Glomerular visceral epithelial cell (primary cell): ENCODE measurements at regions not wholly inside any gene's neighbourhood (a gene's known extent, or its start where the extent isn't known, plus 50 kb on each side); places are given as distances from the start of the nearest gene placed in this dataset.
A peak's percentile ranks its signal among the peaks of the same experiment; 100 is the strongest.
"Not testable (repeated sequence)": the region's sequence is repeated elsewhere in the genome, so short reads cannot be mapped to it uniquely, and the experiment has no call there.

Source experiments
- DNase-seq: peaks from one replicate; pipeline ENCODE4 v3.0.0-alpha.2; 2016; ENCODE audit errors: extremely low spot score

GRCh38 chr7:68238204-68238805, 1241.7 kb downstream of the TYW1 start:
- no peak for DNase-seq

GRCh38 chr7:68243128-68243527, 1246.5 kb downstream of the TYW1 start:
- no peak for DNase-seq

- DNase-seq: no peak
These were observed 1247.8 kb downstream of the TYW1 start for GRCh38 chr7:68244389-68244788.

DNA sequence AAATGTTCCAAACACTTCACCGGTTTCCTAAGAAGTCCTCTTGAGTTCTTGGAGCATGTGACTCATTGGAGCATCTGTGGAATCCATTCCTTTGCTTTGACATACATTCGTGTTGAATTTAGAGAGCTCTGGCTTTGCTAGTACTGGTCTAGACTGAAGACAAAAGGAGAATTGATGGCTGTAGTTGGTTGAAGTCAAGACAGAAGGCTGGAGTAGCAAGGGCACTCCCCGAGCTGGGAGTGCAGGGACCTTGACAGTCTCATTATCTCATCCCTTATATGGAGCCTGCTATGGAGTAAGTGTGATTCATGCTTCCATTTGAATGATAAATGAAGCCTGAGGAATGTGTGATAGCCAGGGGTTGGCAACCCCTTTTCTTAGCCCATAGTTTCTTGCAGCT, 1249.1 kb downstream of the TYW1 start:
- DNase-seq: no peak

DNA sequence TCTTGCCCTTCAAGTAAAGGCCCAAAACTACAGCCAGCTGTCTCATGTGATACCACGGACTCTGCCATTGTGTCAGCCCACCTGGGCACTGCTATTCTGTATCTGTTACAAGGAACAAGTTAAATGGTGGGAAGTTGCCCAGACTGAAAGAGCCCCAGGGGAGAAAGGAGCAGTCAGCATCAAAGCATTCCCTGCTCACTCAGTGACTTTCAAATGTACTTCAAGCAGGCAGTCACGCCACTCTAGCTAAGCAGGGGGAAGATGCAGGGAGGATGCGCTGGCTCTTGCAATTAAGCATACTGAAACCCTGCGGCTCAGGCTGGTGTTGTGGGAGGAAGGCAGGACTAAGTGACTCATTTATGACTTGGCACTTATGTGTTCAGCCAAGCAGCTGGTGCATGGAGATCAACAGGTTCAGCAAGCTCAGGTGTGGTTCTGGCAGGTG, 1249.6 kb downstream of the TYW1 start:
- no peak for DNase-seq

GRCh38 chr7:68247126-68247525, 1250.5 kb downstream of the TYW1 start:
- DNase-seq: no peak

- DNase-seq: no peak
These were observed 1250.9 kb downstream of the TYW1 start for GRCh38 chr7:68247571-68247970.

- DNase-seq: no peak
These were observed 1252.3 kb downstream of the TYW1 start for GRCh38 chr7:68248973-68249372.

DNA sequence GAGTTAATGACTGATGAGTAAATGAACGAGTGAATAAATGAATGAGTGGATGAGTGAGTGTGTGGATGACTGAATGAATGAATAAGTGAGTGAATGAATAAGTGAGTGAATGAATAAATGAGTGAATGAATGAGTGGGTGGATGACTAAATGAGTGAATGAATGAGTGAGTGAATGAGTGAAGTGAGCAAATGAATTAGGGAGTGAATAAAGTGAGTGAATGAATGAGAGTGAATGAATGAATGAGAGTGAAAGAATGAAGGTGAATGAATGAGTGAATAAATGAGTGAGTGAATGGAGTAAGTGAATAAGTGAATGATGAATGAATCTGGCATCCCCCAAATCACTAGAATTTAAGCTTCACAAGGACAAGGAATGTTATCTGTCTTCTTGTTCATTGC, 1253.0 kb downstream of the TYW1 start:
- DNase-seq: no peak

GRCh38 chr7:68250143-68250542, 1253.5 kb downstream of the TYW1 start:
- no peak for DNase-seq

DNA sequence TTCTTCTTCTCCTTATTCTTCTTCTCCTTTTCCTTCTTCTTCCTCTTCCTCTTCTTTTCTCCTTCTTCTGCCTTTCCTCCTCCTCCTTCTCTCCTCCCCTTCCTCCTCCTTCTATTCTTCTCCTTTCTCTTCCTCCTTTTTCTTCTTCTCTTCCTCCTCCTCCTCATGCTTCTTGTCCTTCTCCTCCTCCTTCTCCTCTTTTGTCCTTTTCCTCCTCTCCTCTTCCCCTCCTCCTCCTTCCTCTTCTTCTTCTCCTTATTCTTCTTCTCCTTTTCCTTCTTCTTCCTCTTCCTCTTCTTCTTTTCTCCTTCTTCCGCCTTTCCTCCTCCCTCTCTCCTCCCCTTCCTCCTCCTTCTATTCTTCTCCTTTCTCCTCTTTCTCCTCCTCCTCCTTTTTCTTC, 1258.2 kb downstream of the TYW1 start:
- DNase-seq: not testable (repeated sequence)

DNA sequence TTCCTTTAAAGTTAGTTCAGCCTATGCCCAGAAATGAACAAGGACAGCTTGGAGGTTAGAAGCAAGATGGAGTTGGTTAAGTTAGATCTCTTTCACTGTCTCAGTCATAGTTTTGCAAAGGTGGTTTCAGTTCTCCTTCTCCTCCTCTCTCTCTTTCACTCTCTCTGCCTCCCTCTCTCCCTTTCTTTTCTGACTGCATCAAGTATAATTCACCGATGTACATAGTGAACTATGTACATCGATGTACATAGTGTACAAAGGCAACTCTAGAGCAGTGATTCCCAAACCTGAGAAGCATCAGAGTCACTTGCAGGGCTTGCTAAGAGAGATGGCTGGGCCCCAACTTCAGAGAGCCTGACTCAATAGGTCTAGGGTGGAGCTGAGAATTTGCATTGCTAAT, 1259.7 kb downstream of the TYW1 start:
- no peak for DNase-seq

- no peak for DNase-seq
These were observed 1262.0 kb downstream of the TYW1 start for GRCh38 chr7:68258609-68259008.

GRCh38 chr7:68265258-68265657, 1268.6 kb downstream of the TYW1 start:
- no peak for DNase-seq

GRCh38 chr7:68266004-68266579, 1269.5 kb downstream of the TYW1 start:
- no peak for DNase-seq

GRCh38 chr7:68267486-68267885, 1270.9 kb downstream of the TYW1 start:
- DNase-seq: no peak

GRCh38 chr7:68269405-68269804, 1272.8 kb downstream of the TYW1 start:
- peak; percentile 8 for DNase-seq

- no peak for DNase-seq
These were observed 1275.9 kb downstream of the TYW1 start for GRCh38 chr7:68272507-68272906.

- DNase-seq: no peak
These were observed 1280.1 kb downstream of the TYW1 start for GRCh38 chr7:68276725-68277124.

DNA sequence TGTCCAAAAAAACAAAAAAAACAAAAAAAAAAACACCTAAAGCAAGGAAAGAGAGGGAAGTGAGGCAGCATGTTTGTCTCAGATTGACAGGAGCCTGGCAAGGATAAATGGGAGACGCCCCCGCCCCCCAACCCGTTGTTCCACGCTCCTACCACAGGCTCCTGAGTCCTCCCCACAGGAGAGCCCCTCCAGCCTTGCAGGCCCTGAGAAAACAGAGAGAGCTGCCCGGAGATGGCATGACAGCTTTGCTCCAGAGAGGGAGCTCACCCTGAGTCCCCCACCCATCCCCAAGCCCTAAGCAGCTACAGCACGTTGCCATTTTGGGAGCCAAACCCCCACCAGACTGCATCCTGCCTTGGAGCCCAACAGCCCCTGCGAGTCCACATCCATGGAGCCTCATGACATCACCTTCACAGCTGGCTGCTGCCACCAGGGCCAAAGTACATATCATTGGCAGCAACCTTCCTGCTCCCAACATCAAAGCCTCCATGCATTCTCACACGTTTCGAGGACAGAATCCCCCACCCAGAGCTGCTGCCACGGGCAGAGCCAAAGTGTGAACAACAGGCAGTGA, 1283.3 kb downstream of the TYW1 start:
- DNase-seq: no peak

DNA sequence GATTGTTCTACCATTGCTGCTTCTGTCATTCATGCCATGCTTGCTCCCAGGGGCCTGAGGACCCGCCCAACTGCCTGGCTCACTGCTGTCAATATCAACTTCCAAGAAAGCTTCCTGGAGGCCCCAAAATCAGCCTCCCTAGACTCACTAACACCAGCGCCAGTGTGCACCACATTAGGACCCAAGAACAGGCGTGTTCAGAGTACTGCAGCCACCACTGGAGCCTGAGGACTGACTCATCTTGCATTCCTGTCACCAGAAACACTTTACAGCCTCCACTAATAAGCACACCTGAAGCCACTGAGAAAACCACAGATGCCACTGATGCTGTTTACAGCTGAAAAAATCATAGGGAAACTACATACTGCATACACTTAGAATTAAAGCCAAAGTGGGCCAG, 1284.3 kb downstream of the TYW1 start:
- DNase-seq: no peak

DNA sequence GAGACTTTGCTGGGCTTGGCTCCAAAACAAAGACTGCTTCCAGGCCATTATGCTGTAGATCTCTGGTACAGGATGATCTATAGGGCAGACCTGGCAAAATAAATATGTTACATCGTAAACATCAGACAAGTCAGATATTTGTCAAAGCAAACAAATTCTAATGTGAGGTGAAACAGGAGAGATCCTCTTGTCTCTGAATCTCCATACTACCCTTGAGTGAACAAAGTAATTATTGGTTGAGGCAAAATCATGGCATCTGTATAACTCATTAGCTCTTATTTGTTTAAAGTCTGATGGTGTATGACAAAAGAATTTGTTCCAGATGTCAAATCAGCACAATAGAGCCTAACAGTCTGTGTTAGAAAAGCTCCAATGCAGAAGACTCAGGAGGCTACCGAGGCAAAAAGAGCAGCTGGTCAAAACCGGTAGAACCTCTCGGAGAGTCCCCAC, 1291.5 kb downstream of the TYW1 start:
- no peak for DNase-seq

DNA sequence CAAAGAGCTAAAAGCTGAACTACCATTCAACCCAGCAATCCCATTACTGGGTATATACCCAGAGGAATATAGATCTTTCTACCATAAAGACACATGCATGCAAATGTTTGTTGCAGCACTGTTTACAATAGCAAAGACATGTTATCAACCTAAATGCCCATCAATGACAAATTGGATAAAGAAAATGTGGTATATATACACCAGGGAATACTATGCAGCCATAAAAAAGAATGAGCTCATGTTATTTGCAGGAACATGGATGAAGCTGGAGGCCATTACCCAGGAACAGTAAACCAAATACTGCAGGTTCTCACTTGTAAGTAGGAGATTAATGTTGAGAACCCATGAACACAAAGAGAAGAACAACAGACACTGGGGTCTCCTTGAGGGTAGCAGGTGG, 1295.1 kb downstream of the TYW1 start:
- no peak for DNase-seq

DNA sequence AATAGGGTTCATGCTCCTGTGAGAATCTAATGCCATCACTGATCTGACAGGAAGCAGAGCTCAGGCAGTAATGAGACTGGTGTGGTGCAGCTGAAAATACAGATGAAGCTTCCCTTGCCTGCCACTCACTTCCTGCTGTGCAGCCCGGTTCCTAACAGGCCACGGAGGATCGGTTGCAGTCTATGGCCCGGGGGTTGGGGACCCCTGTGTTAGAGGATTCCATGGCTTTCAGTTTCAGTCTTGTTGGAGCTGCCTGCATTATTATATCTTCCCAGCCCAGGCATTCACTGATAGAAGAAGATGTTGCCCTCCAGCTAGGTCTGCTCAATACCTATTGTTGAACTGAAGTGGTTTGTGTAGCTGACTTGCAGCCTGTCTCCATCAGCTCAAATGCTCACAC, 1298.8 kb downstream of the TYW1 start:
- DNase-seq: no peak
